ENCODE measurements at regions not wholly inside any gene's neighbourhood (a gene's known extent, or its start where the extent isn't known, plus 50 kb on each side); places are given as distances from the start of the nearest gene placed in this dataset.

DNA sequence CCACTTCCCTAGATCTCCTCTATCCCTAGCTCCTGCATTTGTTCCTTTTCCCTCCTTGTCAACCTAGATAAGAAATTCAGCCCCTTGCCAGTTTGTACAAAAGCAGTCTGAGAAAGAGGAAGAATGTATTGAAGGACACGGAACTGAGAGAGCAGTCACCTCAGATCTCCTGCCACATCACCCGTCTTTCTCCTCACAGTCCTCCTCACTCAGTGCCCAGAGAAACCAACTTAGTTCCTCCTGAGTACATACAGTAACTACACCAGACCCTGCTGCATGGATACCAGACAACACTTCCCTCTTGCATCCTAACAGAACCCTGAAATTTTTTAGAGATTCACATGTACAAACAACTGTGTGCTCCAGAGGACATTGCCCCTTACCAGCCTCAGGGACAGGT lies 563.6 kb upstream of the ADAMTS9 start:
- intact Hi-C loops (cut with DNase I), result no loop called here
- H3K27me3 ChIP-seq, result no peaks in the 10 kb centered on the region
- TF ChIP-seq, protein P1, sequence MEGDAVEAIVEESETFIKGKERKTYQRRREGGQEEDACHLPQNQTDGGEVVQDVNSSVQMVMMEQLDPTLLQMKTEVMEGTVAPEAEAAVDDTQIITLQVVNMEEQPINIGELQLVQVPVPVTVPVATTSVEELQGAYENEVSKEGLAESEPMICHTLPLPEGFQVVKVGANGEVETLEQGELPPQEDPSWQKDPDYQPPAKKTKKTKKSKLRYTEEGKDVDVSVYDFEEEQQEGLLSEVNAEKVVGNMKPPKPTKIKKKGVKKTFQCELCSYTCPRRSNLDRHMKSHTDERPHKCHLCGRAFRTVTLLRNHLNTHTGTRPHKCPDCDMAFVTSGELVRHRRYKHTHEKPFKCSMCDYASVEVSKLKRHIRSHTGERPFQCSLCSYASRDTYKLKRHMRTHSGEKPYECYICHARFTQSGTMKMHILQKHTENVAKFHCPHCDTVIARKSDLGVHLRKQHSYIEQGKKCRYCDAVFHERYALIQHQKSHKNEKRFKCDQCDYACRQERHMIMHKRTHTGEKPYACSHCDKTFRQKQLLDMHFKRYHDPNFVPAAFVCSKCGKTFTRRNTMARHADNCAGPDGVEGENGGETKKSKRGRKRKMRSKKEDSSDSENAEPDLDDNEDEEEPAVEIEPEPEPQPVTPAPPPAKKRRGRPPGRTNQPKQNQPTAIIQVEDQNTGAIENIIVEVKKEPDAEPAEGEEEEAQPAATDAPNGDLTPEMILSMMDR (IDR thresholded peaks at IDR 0.05), result no peak
- H3K27ac ChIP-seq, result no peak overlapping the region
- no peak for DNase-seq
- H3K9me3 ChIP-seq, result peaks cover 0 to 6% of the 10 kb centered on the region in 2 donors
- H3K36me3 ChIP-seq, result no peaks in the 10 kb centered on the region
- H3K4me1 ChIP-seq, result no peaks in the 10 kb centered on the region
- ATAC-seq, result no peak
- no peak overlapping the region for H3K4me3 ChIP-seq

DNA sequence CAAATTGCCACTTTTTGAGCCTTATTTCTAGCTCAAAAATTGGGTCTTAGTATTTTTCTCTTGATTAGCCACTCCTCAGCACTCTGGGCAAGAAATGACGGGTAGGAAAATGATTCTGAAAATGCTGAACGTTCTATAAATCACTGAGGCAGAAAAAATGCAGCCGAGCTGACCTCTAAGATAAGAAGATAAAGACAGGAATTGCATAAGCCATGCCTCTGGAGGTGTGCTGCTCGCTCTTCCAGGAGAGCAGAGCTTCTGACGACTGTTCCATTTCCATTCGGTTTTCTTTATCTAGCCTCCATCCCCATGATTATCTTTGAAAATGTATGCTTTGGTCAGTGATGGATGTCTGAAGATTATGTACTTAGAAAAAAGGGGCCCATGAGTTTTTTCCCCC lies 558.8 kb upstream of the ADAMTS9 start:
- TF ChIP-seq, protein P1 (IDR thresholded peaks at IDR 0.05), result no peak
- Histone ChIP-seq H3K4me3 (no peak overlapping the region), H3K27ac (no peak overlapping the region), H3K27me3 (no peaks in the 10 kb centered on the region), H3K4me1 (no peaks in the 10 kb centered on the region), H3K36me3 (no peaks in the 10 kb centered on the region), H3K9me3 (no peaks in the 10 kb centered on the region)
- DNase-seq (no peak), ATAC-seq (no peak)
- intact Hi-C loops (cut with DNase I), result loop anchor here in 1 of 2 donors (10.0 kb wide), 2 partner anchors 562 to 712 kb away; partner anchors contain the start of gene ADAMTS9

DNA sequence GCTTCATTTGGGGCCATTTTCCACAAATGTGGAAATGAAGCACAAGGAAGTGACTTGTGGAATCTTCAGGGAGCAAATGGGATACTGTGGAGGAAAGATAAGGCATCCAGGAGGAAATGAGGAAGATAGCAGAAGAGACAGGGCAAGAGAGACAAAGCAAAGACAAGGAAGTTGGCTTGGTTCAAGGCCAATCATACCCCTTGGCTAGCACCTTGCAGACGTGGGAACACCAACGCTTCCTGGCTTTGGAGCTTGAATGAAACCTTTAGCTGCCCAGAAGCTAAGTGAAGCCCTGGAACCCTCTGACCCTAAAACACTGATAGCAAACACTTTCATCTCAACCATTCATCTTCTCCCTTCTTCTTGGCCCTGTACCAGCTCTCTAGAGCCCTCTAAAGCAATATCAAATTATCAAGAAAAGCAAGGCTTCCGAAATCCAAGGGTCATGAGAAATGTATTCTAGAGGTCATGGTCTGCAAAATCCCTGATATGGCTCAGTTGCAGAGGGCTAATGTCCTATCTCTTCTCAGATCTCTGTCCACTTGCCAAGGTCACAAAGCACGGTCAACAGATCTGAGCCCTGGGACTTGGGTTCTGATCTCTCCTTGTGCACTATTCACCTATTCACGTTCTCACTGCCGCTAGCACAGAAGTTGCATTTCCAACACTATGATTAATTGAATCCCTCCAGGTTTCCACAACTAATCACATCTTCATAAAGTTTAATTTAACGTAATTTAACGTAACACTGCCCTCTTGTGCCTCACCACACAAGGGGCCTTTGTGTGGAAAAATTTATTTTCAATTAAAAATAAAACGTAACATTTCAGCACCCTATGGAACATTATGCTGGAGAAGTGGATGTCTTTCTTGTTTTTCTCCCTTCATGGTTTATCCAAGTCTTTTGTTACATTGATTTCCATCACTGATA lies 557.6 kb upstream of the ADAMTS9 start:
- peak in 2 of 4 donors; percentile 16 to 45 for DNase-seq
- Histone ChIP-seq H3K36me3 (no peaks in the 10 kb centered on the region), H3K27me3 (no peaks in the 10 kb centered on the region), H3K4me3 (no peak overlapping the region), H3K9me3 (no peaks in the 10 kb centered on the region), H3K27ac (no peak overlapping the region), H3K4me1 (no peaks in the 10 kb centered on the region)
- TF ChIP-seq, protein P1 (IDR thresholded peaks at IDR 0.05), result peak in 1 of 2 donors; percentile 43
- ATAC-seq, result peak; percentile 42
- intact Hi-C loops (cut with DNase I), result loop anchor here in 1 of 2 donors (10.0 kb wide), 2 partner anchors 561 to 711 kb away; partner anchors contain the start of gene ADAMTS9

DNA sequence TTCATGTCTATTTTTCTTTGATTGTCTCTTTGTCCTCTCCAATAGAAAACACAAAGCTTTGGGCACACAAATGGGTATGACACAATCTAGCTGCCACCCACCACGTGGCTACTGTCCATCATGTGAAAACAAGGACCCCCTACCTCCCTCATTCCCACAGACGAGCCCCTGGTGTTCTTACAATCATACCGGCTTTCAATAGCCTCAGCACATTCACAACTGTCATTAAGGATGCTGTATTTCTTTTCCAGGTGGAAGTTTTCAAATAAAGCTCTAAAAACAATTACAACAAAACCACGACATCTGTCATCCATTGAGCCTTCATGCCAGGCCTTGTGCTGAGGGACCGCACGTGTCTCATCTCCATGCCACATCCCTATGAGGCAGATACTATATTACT lies 552.6 kb upstream of the ADAMTS9 start:
- no peak overlapping the region for H3K27ac ChIP-seq

DNA sequence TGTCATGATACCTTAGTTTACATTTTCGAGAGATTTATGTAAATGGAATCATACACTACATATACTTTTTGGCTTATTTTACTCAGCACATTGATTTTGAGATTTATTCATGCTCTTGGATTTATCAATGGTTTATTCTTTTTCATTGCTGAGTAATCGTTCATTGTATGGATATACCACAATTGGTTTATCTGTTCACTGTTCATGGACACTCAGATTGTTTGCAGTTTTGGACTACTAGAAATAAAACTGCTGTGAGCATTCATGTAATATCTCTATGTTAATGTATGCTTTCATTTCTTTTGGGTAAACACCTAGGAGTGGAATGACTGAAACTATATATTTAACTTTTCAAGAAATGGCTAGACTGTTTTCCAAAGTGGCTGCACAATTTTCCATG lies 550.9 kb upstream of the ADAMTS9 start:
- Histone ChIP-seq H3K9me3 (no peaks in the 10 kb centered on the region), H3K36me3 (no peaks in the 10 kb centered on the region)
- DNase-seq, result no peak

More for the DNA sequence above, 552.6 kb upstream of the ADAMTS9 start:
- TF ChIP-seq, protein P1 (IDR thresholded peaks at IDR 0.05), result no peak
- intact Hi-C loops (cut with DNase I), result loop anchor here in 1 of 2 donors (10.0 kb wide), 2 partner anchors 556 to 706 kb away; partner anchors contain the start of gene ADAMTS9
- DNase-seq, result no peak
- H3K4me3 ChIP-seq, result no peak overlapping the region
- H3K4me1 ChIP-seq, result no peaks in the 10 kb centered on the region
- H3K9me3 ChIP-seq, result no peaks in the 10 kb centered on the region
- no peak for ATAC-seq
- H3K27me3 ChIP-seq, result no peaks in the 10 kb centered on the region
- H3K36me3 ChIP-seq, result no peaks in the 10 kb centered on the region

More for the DNA sequence above, 550.9 kb upstream of the ADAMTS9 start:
- no peak overlapping the region for H3K4me3 ChIP-seq
- no peaks in the 10 kb centered on the region for H3K4me1 ChIP-seq
- no peak for ATAC-seq
- TF ChIP-seq, protein P1 (IDR thresholded peaks at IDR 0.05), result no peak
- H3K27me3 ChIP-seq, result no peaks in the 10 kb centered on the region
- no peak overlapping the region for H3K27ac ChIP-seq
- intact Hi-C loops (cut with DNase I), result no loop called here
